SIG-M5 treated with dmso at 0.1 percent for 504 hours (cell line): ENCODE measurements at regions not wholly inside any gene's neighbourhood (a gene's known extent, or its start where the extent isn't known, plus 50 kb on each side); places are given as distances from the start of the nearest gene placed in this dataset.

Source experiments
- DNase-seq: peaks from one replicate; lab custom pipeline; 2025; ENCODE audit not compliant: unreplicated experiment; lab: John Stamatoyannopoulos, UW

DNA sequence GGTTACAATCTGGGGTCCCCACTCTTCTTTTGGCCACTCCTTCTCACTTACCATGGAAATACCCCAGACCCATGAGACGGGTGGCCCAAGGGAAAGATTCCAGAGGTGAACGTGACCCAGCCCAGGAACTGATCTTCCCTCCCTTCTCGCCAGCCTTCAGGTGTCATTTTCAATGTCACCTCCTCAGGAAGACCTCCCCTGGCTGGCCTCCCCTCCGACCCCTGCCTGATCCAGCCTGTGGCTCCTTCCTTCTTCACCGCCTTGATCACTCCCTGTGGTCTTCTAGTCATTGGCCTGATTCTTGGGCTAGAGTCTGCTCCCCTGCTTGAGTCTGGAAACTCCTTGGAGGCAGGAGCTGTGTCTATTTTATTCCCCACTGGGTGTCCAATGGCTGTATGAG, 146.1 kb downstream of the SMAD6 start:
- DNase-seq = no peak

DNA sequence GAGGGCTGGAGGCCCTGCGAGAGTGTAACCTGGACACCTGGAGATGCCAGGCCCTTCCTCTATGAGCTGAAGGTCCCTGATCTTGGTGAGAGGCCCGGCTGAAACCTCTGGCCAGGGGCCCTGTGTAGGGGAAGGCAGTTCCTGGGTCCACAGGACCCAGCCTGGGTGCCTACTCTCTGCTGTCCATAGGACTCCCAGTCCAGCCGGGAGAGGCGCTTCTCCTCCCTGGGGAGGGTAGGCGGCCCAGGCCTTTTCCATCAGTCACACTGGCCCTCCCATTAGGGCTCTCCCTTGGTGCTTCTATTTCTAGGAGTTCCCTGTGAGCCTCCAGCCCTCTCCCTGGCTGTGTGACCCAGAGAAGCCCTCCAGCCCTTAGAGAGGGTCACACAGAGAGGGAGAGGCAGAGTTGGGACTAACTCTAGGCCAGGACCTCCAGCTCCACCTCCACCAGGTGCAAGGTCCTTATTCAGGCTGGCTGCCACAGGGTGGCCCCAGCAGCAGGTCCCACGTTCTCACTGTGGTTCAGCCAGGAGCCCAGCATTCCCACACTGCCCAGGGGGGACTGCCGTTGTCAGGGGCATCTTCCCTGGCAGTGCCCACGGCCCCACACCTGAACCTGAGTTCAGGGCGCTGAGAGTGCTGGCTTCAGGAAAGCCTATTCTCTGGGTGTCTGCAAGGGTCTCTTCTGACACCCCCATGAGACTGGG, 146.8 kb downstream of the SMAD6 start:
- DNase-seq = no peak

- DNase-seq = no peak
Observed at GRCh38 chr15:66849393-66849745, 147.3 kb downstream of the SMAD6 start.

DNA sequence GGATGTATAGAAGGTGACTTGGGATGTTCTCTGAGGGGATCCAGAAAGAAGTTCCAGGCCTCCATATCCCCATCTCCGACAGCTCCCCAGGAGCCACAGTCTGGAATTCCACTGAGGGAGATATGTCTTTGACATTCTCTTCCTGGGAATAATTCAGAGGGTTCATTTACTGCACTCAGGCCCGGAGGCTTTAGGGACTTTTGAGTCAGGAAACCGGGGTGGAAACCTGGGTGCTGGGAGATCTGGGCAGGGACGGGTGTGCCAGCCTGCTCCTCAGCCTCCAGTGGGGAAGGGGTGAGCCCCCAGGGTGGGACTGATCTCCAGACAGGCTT, 147.7 kb downstream of the SMAD6 start:
- no peak for DNase-seq

- no peak for DNase-seq
Observed at GRCh38 chr15:66850078-66850991, 148.3 kb downstream of the SMAD6 start.

DNA sequence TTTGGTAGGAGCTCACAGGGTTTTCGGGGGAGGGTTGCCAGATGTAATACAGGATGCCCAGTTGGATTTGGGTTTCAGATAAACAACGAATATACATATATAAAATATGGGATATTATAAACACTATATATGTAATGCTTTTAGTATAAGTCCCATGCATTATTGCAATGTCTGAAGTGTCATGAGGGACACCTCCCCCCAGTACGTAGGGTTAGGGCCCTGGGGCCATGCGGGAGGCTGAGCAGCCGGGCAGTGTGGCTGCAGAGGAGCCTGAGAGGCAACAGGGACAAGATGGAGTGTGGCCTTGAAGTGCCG, 148.9 kb downstream of the SMAD6 start:
- DNase-seq = no peak

DNA sequence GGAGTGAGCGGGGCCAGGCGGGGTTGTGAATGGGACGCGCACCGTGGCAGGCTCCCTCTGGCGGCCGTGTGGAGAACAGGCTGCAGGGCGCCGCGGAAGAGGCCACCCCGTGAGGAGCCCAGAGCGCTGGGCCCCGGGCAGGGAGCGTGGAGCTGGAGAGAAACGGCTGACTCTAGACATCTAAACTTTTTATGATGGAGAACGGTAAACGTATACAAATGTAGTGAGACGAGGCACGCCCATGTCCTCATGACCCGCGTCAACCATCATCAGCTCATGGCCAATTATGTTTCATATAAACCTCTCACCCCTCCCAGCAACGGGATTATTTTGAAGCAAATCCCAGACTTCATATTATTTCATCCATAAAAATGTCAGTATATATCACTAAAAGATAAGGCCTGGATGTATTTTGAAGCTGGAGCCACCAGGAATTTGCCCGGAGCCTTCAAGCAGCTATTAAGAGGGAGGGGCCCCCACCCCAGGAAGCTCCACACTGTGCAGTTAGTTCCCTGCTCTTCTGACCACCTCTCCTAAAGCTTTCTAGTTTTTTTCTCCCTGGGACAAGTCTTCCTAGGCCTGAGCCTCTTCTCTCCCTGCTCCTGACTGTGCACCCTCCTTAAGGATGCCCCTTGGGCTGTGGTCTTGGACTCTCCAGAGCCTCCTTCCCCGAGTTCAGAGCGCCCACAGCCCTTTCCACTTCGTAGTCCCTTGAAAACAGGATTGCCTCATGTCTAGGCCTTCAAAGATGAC, 149.5 kb downstream of the SMAD6 start:
- DNase-seq = peak; percentile 71

DNA sequence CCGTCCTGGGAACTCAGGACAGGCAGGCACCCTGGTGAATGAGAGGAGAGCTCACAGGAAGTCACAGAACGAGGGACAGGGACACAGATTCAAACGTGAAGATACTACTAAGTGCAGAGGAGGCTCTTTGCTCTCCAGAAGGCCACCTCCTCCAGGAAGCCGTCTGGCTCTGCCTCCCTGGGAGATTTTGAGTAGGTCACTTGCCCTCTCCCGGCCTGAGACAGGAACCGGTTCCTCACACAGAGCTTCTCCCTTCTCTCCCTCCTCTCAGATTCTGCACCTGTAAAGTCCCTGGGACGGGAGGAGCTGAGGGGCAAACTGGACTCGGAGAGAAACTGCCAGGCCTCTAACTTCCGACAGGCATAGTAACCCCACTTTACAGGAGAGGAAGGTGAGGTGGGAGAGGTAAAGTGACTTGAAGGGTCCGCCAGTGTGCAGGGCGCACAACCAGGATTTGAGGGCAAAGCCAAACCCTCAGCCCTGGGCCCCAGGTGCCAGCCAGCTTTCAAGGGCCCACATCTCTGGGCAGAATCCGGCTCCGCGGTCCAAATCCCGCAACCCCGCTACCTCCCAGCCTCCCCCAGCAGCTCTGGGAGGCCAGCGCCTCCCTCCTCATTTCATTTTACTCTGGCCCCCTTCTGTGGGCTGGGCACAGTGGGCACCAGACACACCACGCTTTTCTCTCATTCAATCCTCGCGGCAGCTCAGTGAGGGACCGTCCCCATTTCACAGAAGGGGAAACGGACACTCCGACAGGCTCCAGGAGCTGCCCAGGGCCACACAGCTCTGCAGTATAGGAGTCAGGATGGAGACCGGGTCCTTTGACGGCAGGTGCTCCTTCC, 150.2 kb downstream of the SMAD6 start:
- DNase-seq = no peak

DNA sequence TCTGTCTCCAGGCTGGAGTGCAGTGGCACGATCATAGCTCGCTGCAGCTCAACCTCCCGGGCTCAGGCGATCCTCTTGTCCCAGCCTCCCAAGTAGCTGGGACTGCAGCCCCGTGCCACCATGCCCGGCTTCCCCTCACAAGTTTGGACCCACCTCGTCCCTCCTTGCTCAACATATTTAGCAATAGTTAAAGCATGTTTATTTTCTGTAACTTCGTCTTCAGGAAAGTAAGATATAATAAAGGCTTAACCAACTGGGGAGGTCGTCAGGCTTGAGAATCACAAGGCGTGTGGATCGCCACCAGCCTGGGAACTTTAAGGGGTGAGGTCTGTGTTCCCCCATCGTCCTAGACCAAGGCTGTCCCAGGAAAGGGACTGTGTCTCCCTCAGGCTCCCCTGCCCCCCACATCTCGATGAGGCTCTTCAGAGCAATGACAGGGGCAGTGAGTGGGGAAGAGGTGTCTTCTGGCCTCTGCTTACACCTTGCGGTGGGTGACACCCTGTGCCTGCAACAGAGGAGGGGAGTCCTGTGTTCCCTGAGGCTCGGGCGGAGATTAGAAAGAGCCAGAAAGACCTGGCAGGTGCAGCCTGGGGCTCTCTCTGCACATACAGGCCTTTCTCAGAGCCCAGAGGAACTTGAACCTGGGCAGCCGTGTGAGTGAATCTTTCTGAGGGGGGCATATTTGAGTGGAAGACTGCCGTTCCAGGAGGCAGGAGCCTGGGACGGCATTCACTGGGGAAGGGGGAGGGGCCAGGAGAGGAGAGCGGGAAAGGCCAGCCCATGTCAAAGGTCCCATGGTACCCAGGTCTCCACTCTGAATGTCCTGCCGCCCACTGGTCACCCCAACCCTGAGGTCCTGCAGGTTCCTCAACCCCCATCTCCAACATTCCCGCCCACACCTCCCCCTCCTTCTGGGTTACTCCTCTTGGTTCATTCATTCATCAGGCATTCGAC, 152.3 kb downstream of the SMAD6 start:
- no peak for DNase-seq

DNA sequence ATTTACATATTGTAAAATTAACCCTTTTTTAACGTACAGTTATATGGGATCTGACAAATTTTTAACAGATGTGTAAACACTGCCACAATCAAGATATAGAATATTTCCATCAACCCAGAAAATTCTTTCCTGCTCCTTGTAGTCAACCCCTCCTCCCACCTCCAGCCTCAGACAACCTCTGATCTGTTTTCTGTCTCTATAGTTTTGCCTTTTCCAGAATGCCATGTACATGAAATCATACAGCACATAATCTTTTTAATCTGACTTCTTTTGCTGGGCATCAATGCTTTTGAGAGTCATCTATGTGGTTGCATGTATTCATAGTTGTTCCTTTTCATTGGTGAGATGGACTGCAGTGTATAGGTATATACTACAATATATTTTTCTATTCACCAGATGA, 153.0 kb downstream of the SMAD6 start:
- DNase-seq = no peak

- no peak for DNase-seq
Observed at GRCh38 chr15:66857694-66858093, 155.7 kb downstream of the SMAD6 start.

DNA sequence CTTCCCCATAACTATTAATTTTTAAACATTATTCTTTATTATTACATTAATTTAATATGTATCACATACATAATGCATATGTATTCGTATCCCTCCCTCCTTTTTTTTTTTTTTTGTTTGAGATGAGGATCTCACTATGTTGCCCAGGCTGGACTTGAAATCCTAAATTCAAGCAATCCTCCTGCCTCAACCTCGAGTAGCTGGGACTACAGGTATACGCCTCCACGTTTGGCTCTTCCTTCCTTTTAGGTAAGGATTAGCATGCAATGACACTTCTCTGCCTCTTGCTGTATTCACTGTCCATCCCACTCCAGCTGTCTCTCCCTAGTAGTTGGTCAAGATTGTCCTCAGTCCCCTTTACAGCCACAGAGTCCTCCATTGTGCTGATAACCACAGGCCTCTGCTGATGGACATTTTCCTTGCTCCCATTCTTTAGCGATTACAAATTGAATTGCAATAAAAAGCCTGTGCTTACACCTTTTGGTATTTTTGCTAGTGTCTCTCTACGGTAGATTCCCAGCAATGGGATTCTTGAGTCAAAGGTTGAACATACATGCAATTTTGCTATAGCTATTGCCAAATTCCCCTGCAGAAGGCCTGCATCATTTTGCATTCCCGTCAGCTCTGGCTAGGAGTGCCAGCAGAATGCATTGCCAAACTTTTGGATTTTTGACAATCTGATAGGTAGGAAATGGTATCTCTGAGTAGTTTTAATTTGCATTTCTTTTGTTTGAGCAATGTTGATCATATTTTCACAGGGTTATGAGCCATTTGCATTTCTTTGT, 156.6 kb downstream of the SMAD6 start:
- DNase-seq = no peak

DNA sequence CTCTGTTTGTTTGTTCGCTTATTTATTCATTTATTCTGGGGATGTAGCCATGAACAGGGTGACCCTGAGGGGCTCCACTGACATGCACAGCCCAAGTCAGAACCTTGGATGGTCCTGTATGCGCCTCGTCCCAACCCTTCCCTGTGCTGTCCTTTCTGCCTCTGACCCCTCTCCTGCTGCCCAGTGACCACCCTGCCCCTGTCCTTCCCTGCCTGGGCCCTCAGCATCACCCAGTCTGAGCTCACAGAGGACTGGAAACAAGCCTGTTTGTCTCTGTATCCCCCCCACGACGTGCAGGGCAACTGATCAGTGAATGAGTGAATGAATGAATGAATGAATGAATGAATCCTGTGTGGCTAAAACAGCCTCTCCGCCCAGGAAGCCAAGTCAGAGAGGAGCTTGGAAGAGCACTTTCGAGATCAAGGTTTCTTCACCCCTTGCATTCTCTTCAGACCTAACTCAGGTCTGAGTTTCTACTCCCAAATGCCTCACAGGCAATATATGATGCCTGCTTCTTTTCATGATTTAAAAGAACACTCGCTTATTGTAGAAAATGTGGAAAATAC, 157.7 kb downstream of the SMAD6 start:
- no peak for DNase-seq

DNA sequence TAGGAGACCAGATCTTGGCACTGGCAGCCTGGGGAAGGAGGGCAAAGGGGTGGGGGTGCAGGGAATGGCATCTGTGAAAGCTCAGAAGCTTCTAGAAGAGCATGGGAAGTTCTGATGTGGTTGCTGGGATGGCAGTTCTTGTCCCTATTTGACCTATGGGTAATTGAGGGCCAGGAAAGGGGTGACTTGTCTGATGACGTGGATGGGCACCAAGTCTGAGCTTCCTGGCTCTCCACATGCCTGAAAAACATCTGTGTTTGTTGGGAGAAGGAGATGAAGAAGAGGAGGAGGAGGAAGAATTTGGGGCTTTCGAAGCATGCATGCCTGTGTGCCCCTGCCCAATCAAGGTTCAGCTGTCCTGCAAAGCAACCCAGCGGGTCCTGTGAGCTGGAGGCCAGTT, 158.8 kb downstream of the SMAD6 start:
- no peak for DNase-seq

DNA sequence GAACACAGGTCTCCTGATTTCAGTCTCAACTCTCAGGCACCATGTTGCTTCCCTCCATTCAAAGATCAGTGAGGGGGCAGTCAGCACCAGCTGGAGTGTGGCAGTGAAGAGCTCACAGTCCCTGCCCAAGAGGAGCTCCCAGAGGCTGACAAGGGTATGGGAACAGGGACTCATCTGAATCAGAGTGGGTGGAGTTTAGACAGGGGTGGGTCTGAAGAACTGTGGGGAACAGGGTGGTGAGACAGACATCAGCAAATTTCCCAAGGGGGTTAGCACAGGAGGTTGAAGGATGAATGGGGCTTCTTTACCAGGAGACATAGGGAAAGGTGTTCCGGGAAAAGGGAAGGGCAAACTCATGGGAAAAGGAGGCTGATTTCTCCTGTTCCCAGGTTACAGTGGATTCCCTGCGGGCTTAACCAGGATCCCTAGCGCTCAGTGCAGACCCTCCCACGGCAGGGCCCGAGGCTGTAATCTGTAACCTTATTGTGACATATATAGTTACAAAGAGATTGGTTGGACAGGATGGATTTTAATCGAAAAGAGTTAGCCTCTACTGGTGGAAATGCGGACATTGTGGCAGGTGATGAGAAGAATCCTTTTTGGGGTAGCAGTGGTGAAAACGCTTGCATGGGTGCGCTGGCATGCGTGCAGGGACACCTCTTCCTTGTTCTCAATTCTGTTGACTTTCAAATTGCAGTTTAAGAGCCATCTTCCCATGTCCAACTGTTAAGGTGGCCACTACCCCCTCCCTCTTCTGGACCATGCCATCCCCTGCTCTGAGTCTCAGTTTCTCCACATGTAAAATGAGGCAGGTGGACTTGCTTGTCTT, 160.3 kb downstream of the SMAD6 start:
- DNase-seq = no peak

DNA sequence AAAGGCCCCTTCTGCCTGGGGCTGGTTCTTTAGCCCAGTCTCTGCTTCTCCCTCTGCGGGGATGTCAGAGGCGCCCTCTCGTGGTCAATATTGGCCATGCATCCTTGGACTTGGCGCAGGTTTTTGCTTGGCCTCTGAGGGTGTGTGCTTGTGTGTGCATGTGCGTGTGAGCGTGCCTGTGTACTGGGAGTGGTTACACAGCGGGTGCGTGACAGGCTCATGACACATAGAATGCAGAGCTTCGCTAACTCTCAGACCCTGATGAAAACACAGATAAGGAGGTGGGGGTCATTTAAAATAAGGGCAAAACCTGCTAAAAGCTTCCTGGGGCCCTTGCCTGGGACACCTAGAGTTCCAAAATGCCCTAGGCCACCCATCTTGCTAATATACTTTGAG, 160.9 kb downstream of the SMAD6 start:
- DNase-seq = peak; percentile 64

DNA sequence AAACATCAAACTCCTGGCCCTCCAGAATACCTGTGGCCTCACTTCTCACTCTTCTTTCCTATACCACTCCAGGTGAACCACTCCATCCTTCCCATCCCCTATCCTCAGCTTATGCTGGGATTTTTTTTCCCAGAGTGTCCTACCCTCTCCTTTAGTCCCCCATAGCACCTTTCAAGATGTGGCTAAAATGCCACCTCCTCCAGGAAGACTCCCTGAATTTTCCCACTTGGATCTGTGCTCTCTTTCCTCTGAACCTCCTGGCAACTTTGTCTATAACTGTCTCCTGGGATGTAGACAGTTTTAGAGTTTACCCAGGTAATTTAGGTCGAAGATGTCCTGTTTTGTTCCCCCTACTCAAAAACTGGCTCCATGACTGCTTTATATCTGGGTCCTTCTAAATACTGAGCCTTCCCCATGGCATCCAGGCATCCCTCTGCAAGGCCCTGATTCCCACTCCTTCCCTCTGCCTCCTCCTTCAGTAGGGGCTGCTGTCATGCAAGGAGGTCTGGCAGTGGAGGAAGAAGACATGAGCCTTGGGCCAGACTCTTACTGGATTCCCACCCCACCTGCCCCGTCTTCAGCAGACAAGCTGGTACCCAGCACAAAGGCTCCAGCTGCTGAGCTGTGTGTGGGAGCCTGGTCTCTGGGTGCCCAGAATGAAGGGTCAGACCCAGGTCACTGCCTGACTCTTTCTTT, 161.5 kb downstream of the SMAD6 start:
- DNase-seq = no peak
